ENCODE measurements at regions not wholly inside any gene's neighbourhood (a gene's known extent, or its start where the extent isn't known, plus 50 kb on each side); places are given as distances from the start of the nearest gene placed in this dataset.

GRCh38 chr5:6236170-6236793 lies 142.1 kb downstream of the MED10 start:
- no peak for DNase-seq (ENCODE audit: low spot score)

- DNase-seq (ENCODE audit: low spot score) = no peak
These were observed 142.6 kb downstream of the MED10 start for GRCh38 chr5:6235726-6236125.

GRCh38 chr5:6228257-6229250 lies 149.8 kb downstream of the MED10 start:
- DNase-seq (ENCODE audit: low spot score) = peak; percentile 96

- no peak for DNase-seq (ENCODE audit: low spot score)
These were observed 153.2 kb downstream of the MED10 start for GRCh38 chr5:6225121-6225607.

- no peak for DNase-seq (ENCODE audit: low spot score)
These were observed 153.9 kb downstream of the MED10 start for GRCh38 chr5:6224406-6224805.

- no peak for DNase-seq (ENCODE audit: low spot score)
These were observed 155.4 kb downstream of the MED10 start for GRCh38 chr5:6222899-6223298.

GRCh38 chr5:6222121-6222520 lies 156.2 kb downstream of the MED10 start:
- peak; percentile 72 for DNase-seq (ENCODE audit: low spot score)

GRCh38 chr5:6221141-6221626 lies 157.2 kb downstream of the MED10 start:
- no peak for DNase-seq (ENCODE audit: low spot score)

GRCh38 chr5:6220346-6221088 lies 157.8 kb downstream of the MED10 start:
- DNase-seq (ENCODE audit: low spot score) = peak; percentile 36

GRCh38 chr5:6218517-6218916 lies 159.8 kb downstream of the MED10 start:
- no peak for DNase-seq (ENCODE audit: low spot score)

GRCh38 chr5:6218116-6218515 lies 160.2 kb downstream of the MED10 start:
- no peak for DNase-seq (ENCODE audit: low spot score)

- DNase-seq (ENCODE audit: low spot score) = no peak
These were observed 161.8 kb downstream of the MED10 start for GRCh38 chr5:6216471-6217075.

GRCh38 chr5:6215891-6216290 lies 162.5 kb downstream of the MED10 start:
- no peak for DNase-seq (ENCODE audit: low spot score)

GRCh38 chr5:6212244-6212643 lies 166.1 kb downstream of the MED10 start:
- peak; percentile 53 for DNase-seq (ENCODE audit: low spot score)

- DNase-seq (ENCODE audit: low spot score) = no peak
These were observed 171.8 kb downstream of the MED10 start for GRCh38 chr5:6206501-6206900.

GRCh38 chr5:6202968-6203365 lies 175.4 kb downstream of the MED10 start:
- DNase-seq (ENCODE audit: low spot score) = no peak

- DNase-seq (ENCODE audit: low spot score) = peak; percentile 41
These were observed 176.0 kb downstream of the MED10 start for GRCh38 chr5:6202149-6202967.

GRCh38 chr5:6201631-6202030 lies 176.7 kb downstream of the MED10 start:
- peak; percentile 28 for DNase-seq (ENCODE audit: low spot score)

GRCh38 chr5:6198531-6198930 lies 179.8 kb downstream of the MED10 start:
- no peak for DNase-seq (ENCODE audit: low spot score)

GRCh38 chr5:6197427-6197826 lies 180.9 kb downstream of the MED10 start:
- DNase-seq (ENCODE audit: low spot score) = no peak
